Fibroblast of the aortic adventitia (primary cell): ENCODE measurements at regions not wholly inside any gene's neighbourhood (a gene's known extent, or its start where the extent isn't known, plus 50 kb on each side); places are given as distances from the start of the nearest gene placed in this dataset.
"Not testable (repeated sequence)": the region's sequence is repeated elsewhere in the genome, so short reads cannot be mapped to it uniquely, and the experiment has no call there.

ENCODE experiments used
- DNase-seq: peaks from one replicate; pipeline ENCODE4 v3.0.0-alpha.2; 2010; ENCODE audit warnings: low read depth
- H3K4me3 ChIP-seq: 2 replicates; pipeline ENCODE4 v1.5.1; 2011; ENCODE audit warnings: low read depth, mild to moderate bottlenecking, control low read depth, low read length, moderate library complexity
- TF ChIP-seq, protein P1 (sequence below): IDR thresholded peaks from 2 replicates; pipeline ENCODE4 v1.5.1; 2011; ENCODE audit warnings: mild to moderate bottlenecking, low read length, control low read depth, inconsistent platforms; ENCODE audit not compliant: insufficient read depth

DNA sequence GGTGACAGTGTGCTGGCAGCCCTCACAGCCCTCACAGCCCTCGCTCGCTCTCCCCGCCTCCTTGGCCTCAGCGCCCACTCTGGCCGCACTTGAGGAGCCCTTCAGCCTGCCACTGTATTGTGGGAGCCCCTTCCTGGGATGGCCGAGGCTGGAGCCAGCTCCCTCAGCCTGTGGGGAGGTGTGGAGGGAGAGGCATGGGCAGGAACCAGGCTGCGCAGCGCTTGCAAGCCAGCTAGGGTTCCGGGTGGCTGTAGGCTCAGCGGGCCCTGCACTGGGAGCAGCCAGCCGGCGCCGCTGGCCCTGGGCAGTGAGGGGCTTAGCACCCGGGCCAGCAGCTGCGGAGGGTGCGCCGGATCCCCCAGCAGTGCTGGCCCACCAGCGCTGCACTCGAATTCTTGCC lies 177.0 kb downstream of the MSX2 start:
- TF ChIP-seq, protein P1, sequence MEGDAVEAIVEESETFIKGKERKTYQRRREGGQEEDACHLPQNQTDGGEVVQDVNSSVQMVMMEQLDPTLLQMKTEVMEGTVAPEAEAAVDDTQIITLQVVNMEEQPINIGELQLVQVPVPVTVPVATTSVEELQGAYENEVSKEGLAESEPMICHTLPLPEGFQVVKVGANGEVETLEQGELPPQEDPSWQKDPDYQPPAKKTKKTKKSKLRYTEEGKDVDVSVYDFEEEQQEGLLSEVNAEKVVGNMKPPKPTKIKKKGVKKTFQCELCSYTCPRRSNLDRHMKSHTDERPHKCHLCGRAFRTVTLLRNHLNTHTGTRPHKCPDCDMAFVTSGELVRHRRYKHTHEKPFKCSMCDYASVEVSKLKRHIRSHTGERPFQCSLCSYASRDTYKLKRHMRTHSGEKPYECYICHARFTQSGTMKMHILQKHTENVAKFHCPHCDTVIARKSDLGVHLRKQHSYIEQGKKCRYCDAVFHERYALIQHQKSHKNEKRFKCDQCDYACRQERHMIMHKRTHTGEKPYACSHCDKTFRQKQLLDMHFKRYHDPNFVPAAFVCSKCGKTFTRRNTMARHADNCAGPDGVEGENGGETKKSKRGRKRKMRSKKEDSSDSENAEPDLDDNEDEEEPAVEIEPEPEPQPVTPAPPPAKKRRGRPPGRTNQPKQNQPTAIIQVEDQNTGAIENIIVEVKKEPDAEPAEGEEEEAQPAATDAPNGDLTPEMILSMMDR = no peak
- H3K4me3 ChIP-seq = no peak overlapping the region
- no peak for DNase-seq

DNA sequence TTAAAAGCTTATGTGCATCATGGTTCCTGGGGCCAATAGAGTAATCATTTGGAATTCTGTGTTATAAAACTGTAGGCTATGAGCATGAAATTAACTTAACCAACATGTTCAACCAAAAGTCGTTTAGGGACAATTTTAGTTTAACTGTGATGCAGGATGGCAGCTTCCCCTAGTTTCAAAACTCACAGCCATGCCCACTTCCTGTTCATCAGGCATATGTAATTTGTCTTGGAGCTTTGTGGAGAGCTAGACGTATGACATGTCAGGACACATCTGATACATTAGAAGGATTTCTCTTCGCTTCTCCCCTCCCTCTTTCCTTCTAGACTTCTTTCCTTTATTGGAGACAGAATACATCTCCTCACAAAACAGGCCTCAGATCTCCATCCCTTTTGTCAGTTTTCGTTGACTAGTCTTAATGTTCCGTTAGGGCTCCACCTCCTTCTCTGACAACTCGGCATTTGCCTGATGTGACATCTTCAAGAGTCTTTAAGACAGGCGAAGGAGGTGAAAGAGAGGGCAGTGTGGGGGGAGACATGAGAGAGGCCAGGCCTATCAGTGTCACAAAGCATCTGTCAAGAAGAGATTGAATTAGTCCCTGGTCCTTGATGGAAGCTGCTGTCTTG lies 176.0 kb downstream of the MSX2 start:
- no peak overlapping the region for H3K4me3 ChIP-seq
- no peak for DNase-seq
- TF ChIP-seq, protein P1 = no peak

DNA sequence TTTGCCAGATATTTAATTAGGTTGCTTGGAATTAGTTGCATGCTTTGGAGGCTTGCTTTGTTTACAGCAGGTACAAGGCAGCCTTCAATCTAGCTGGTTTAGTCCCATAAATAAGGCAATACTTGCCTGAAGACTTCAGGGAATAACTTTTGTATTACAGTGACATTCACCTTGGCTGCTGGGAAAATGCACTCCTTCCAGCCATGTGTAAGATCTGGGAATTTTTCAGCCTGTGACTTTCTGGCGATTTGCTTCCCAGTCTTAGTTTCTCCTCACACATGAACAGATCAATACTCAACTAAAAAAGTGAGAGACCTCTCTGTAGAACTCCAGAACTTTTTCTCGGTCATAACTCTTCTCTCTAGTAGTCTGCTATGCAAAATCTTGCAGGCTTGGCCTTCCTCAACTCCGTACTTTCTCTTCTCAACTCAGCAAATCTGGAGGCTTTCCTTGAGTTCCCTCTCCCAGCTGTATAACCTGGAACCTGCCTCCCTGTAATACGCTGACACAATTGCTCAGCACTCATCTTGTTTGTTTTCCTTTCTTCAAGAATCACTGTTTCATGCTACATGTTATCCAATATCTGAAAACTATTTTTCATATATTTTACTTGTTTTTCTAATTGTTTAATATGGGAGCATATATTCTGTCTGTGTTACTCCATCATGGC lies 173.0 kb downstream of the MSX2 start:
- TF ChIP-seq, protein P1 = no peak
- DNase-seq = no peak
- no peak overlapping the region for H3K4me3 ChIP-seq

DNA sequence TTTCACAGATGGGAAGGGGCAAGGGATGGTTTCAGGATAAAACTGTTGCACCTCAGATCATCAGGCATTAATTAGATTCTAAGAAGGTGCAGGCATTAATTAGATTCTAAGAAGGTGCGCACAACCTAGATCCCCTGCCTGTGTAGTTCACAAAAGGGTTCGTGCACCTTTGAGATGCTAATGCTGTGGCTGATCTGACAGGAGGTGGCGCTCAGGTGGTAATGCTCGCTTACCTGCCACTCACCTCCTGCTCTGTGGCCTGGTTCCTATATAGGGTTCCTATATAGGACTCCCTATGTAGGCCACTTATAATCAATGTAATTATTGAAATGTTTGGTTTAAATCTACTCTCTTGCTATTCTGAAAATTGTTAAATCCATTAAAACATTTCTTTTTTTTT lies 171.0 kb downstream of the MSX2 start:
- TF ChIP-seq, protein P1 = no peak
- DNase-seq = no peak
- no peak overlapping the region for H3K4me3 ChIP-seq

DNA sequence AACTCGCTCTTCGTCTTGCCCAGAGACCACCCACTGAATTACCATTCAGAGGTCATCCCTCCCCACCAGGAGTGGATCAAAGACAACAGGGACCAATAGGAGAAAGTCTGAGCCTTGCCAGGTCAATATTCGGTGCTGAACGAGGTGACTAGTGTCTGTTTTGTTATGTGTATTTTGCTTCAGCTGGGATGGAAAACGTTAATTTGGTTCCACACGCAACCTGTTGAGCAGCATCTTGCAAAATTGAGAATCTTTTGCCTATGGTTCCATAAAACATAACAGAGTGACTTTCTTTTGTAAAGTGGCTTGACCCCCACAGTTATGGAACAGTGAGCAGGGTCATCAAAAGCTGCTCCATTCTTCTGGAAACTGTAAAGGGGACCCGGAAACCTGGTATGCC lies 168.4 kb downstream of the MSX2 start:
- TF ChIP-seq, protein P1 = no peak

DNA sequence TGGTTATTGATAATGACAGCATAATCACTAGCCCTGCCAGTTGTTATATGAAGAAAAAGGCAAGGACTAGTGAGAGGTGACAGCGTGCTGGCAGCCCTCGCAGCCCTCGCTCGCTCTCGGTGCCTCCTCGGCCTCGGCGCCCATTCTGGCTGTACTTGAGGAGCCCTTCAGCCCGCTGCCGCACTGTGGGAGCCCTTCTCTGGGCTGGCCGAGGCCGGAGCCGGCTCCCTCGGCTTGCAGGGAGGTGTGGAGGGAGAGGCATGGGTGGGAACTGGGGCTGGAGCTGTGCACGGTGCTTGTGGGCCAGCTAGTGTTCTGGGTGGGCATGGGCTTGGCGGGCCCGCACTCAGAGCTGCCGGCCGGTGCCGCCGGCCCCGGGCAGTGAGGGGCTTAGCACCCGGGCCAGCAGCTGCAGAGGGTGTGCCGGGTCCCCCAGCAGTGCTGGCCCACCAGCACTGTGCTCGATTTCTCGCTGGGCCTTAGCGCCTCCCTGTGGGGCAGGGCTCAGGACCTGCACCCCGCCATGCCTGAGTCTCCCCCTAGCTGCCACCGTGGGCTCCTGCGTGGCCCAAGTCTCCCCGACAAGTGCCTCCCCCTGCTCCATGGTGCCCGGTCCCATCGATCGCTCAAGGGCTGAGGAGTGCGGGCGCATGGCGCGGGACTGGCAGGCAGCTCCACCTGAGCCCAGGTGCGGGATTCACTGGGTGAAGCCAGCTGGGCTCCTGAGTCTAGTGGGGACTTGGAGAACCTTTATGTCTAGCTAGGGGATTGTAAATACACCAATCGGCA lies 156.2 kb downstream of the MSX2 start:
- DNase-seq, H3K4me3 ChIP-seq: not testable (repeated sequence)

More for the DNA sequence above, 168.4 kb downstream of the MSX2 start:
- H3K4me3 ChIP-seq = no peak overlapping the region
- no peak for DNase-seq

DNA sequence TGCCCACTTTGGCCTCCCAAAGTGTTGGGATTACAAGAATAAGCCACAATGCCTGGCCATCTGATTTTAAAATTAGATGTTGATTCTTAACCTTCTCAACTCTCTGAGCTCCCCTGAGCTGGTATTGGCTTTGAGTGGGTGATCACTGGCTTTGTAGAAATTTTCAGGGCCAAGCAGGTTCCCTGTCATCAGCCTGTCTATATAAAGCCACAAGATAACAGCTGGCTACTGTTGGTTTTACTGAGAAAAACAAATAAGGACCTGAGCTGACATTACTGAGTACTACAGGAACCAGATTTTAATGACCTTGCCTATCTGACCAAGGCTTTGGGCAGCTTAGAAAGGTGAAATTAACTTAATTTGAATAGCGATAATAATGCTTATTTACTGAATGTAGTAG lies 153.6 kb downstream of the MSX2 start:
- DNase-seq = no peak
- H3K4me3 ChIP-seq = no peak overlapping the region
- TF ChIP-seq, protein P1 = no peak
